ENCODE measurements at regions not wholly inside any gene's neighbourhood (a gene's known extent, or its start where the extent isn't known, plus 50 kb on each side); places are given as distances from the start of the nearest gene placed in this dataset.

DNA sequence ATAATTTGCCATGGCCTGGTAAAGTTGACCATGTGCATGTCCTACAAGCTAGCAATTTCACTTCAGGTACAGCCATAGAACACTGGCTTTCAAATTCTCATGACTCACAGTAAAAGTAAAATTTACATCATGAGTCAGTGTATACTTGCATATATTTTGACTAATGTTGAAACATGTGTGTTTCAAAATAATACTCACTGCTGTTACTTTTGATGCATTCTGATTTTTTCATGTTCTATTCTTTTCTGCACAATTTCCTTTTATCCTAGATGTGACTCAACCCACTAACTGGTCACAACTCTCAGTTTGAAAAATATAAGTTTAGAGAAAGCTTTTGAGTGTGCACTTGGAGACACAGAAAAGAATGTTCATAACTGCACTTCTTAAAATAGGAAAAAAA, 365.7 kb downstream of the FGF13 start:
- no peak for FAIRE-seq

DNA sequence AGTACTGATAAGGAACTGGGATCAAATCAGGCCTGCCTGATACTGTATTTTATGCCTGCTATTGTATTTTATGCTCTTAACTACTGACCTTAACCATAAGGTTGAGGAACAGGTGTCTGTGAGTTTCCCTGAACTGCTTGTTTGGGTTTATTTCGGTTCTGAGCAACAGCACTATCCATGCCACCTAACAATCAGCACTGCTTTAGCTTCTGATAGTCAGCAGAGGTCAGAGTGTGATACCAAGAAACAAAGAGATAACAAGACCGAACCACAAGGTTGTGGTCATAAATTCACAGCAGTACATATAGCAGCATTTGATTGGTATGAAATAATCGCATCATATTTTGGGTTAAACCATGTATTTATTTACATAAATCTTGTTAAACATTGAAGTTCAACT, 362.2 kb downstream of the FGF13 start:
- no peak for FAIRE-seq

DNA sequence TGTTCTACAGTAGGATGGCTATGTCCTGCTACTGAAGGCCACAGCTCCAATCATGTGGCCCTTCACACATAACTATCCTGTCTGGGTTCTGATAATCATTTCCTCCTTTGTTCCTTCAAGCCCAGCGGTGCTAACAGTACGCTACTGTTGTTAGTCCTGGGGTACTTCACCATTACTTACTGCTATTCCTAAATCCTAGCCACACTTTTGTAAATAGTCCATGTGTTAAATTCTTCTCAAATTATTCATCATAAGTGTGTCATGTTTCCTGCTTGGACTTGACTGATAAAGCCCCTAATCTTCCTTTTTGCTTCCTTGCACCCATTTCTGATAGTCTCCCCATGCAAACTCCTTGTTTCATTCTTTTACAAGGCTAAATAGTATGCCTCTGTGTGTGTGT, 332.6 kb downstream of the FGF13 start:
- FAIRE-seq: no peak

DNA sequence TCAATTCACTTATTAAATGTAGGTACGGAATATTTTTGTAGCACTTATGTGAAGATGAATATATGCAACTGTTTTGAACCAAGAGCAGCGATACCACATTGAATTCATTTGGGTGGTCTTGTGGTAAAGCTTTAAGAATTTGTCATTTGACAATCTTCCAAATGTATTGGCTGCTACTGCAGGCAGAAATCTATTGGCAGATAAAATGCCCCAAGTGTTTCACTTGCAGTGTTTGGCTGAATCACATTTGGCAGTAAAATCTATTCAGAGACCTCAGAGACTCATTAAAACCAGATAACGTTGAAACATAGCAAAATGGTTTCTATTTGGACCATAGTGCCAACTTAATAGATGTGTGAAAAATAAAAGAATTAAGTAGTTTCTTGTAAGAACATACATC, 303.4 kb downstream of the FGF13 start:
- FAIRE-seq: no peak

DNA sequence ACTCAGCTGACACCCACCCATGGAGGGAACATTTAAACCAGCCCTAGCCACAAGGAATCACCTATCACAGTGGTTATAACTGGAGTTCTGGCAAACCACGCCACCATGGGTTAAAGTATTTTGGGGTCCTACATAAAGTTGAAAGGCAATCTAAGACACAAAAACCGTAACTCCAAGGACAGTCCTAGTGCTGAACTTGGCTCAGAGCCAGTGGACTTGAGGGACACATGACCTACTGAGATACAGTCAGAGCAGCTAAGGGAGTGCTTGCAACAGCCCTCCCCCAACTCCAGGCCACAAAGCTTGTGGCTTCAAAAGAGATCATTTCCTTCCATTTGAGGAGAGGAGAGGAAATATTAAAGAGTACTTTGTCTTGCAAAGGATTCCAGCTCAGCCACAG, 300.5 kb downstream of the FGF13 start:
- FAIRE-seq: no peak

All from TTC549 (cell line).